HCT116 (cell line): ENCODE measurements at regions not wholly inside any gene's neighbourhood (a gene's known extent, or its start where the extent isn't known, plus 50 kb on each side); places are given as distances from the start of the nearest gene placed in this dataset.

Source experiments
- ATAC-seq: fragments of 200-7000 bp; cut with Tn5 transposase; 2 replicates; pipeline ENCODE4 v1.9.1; 2020; ENCODE audit warnings: mild to moderate bottlenecking, moderate library complexity
- BruUV-seq: library from RNA; stranded (reverse); fragments of 400-500 nt; replicated peaks from 2 replicates; lab custom pipeline; 2021; lab: Mats Ljungman, UMichigan
- CTCF ChIA-PET: fragments of 300-600 bp; sonication (Branson Sonifier 250); formaldehyde crosslinking; loops from one replicate; lab custom pipeline; 2021; ENCODE audit warnings: antibody characterized with exemption; lab: Charles Lee
- POLR2A ChIA-PET: fragments of 300-600, 350-600 bp; sonication (Branson Sonifier 250); formaldehyde crosslinking; loops from one replicate; lab custom pipeline; 2021; ENCODE audit warnings: antibody characterized with exemption; lab: Charles Lee
- RAD21 ChIA-PET, 2 experiments: fragments of 300-600 bp; sonication (Branson Sonifier 250); formaldehyde crosslinking; loops; one replicate each; lab custom pipeline; 2023; ENCODE audit warnings: low total read pairs in 2 of 2; ENCODE audit not compliant: uncharacterized antibody in 2 of 2, unreplicated experiment in 2 of 2, low non-redundant PET in 1 of 2; lab: Charles Lee
- DNase-seq: peaks from one replicate; pipeline ENCODE4 v3.0.0-alpha.2; 2010; ENCODE audit warnings: low read depth, low spot score
- H2AFZ ChIP-seq: fragments of 200-600 bp; shearing (Covaris generic), sonication (generic); 2 replicates; pipeline ENCODE4 v1.6.1; 2017; ENCODE audit warnings: low read depth, mixed run types, mixed read lengths, antibody characterized with exemption, low read length; ENCODE audit not compliant: poor library complexity, severe bottlenecking
- H3K27ac ChIP-seq: 2 replicates; pipeline ENCODE4 v1.5.1; 2012; ENCODE audit warnings: low read depth, low read length
- H3K27me3 ChIP-seq: fragments of 200-600 bp; sonication (generic); 2 replicates; pipeline ENCODE4 v1.6.1; 2016; ENCODE audit warnings: mixed run types, low read length, mixed read lengths; ENCODE audit not compliant: insufficient read depth
- H3K36me3 ChIP-seq, 2 experiments: fragments of 200-500 bp in 1 of 2; fragments of 200-600 bp in 1 of 2; sonication (Bioruptor generic) in 1 of 2; sonication (generic) in 1 of 2; 2 replicates each; pipeline versions ENCODE4 v1.5.1 to v1.6.1; 2014 to 2016; ENCODE audit warnings: low read length in 2 of 2, inconsistent platforms in 1 of 2, mixed read lengths in 1 of 2, mixed run types in 1 of 2; ENCODE audit not compliant: insufficient read depth in 2 of 2, control insufficient read depth in 1 of 2
- H3K4me1 ChIP-seq, 2 experiments: fragments of 200-600 bp in 1 of 2; sonication (generic) in 1 of 2; 2 replicates each; pipeline versions ENCODE4 v1.5.1 to v1.6.1; 2012 to 2017; ENCODE audit warnings: low read length in 2 of 2, inconsistent platforms in 1 of 2, mild to moderate bottlenecking in 1 of 2, mixed read lengths in 1 of 2, mixed run types in 1 of 2, moderate library complexity in 1 of 2; ENCODE audit not compliant: insufficient read depth in 2 of 2, control insufficient read depth in 1 of 2
- H3K4me2 ChIP-seq: fragments of 200-600 bp; sonication (generic); 2 replicates; pipeline ENCODE4 v1.6.1; 2017; ENCODE audit warnings: mixed run types, low read length, mixed read lengths
- H3K4me3 ChIP-seq, 2 experiments: fragments of 200-600 bp in 1 of 2; sonication (generic) in 1 of 2; replicated peaks in 1 of 2; 2 replicates each; pipeline ENCODE4 v1.5.1; 2011 to 2016; ENCODE audit warnings: low read length in 2 of 2, control low read depth in 1 of 2, low read depth in 1 of 2, mild to moderate bottlenecking in 1 of 2, mixed read lengths in 1 of 2, mixed run types in 1 of 2
- H3K79me2 ChIP-seq: fragments of 200-600 bp; sonication (generic); 2 replicates; pipeline ENCODE4 v1.6.1; 2017; ENCODE audit warnings: mild to moderate bottlenecking, mixed run types, low read length, moderate library complexity, mixed read lengths; ENCODE audit not compliant: insufficient read depth
- H3K9ac ChIP-seq: fragments of 200-600 bp; sonication (generic); 2 replicates; pipeline ENCODE4 v1.6.1; 2016; ENCODE audit warnings: low read length, mixed read lengths
- H3K9me2 ChIP-seq: fragments of 200-600 bp; sonication (generic), shearing (Covaris generic); 2 replicates; pipeline ENCODE4 v1.6.1; 2017; ENCODE audit warnings: mixed run types, mild to moderate bottlenecking, moderate library complexity; ENCODE audit not compliant: insufficient read depth
- H3K9me3 ChIP-seq, 2 experiments: fragments of 200-500 bp in 1 of 2; fragments of 200-600 bp in 1 of 2; sonication (Bioruptor generic) in 1 of 2; sonication (generic) in 1 of 2; 2 replicates each; pipeline ENCODE4 v1.6.1; 2014 to 2017; ENCODE audit warnings: low read length in 2 of 2, mixed read lengths in 2 of 2, inconsistent platforms in 1 of 2, low read depth in 1 of 2, mild to moderate bottlenecking in 1 of 2, mixed run types in 1 of 2, moderate library complexity in 1 of 2; ENCODE audit not compliant: control insufficient read depth in 1 of 2, insufficient read depth in 1 of 2
- H4K20me1 ChIP-seq: fragments of 200-600 bp; sonication (generic), shearing (Covaris generic); 2 replicates; pipeline ENCODE4 v1.6.1; 2017; ENCODE audit warnings: mixed run types, mild to moderate bottlenecking, moderate library complexity; ENCODE audit not compliant: insufficient read depth
- CEBPB ChIP-seq: IDR thresholded peaks from 2 replicates; pipeline ENCODE4 v1.6.1; 2012; ENCODE audit warnings: low read depth
- CTCF ChIP-seq, 3 experiments: fragments of 200-600 bp in 1 of 3; sonication (generic) in 1 of 3; IDR thresholded peaks in 2 of 3; conservative IDR thresholded peaks in 1 of 3; 2 replicates each; pipeline ENCODE4 v1.5.1; 2012 to 2017; ENCODE audit warnings: low read depth in 2 of 3, low read length in 2 of 3, antibody characterized with exemption in 1 of 3, borderline replicate concordance in 1 of 3, control low read depth in 1 of 3, mild to moderate bottlenecking in 1 of 3, mixed read lengths in 1 of 3, mixed run types in 1 of 3, moderate library complexity in 1 of 3; ENCODE audit not compliant: insufficient read depth in 1 of 3
- EGR1 ChIP-seq: IDR thresholded peaks from 2 replicates; pipeline ENCODE4 v1.6.1; 2012; ENCODE audit warnings: low read depth
- ELF1 ChIP-seq: IDR thresholded peaks from 2 replicates; pipeline ENCODE4 v1.6.1; 2012; ENCODE audit warnings: low read depth, borderline replicate concordance
- EZH2 ChIP-seq: fragments of 200-600 bp; sonication (generic); IDR thresholded peaks from 2 replicates; pipeline ENCODE4 v1.6.1; 2017; ENCODE audit warnings: antibody characterized with exemption, mixed run types
- EZH2phosphoT487 ChIP-seq: fragments of 200-600 bp; IDR thresholded peaks from 2 replicates; pipeline ENCODE4 v1.6.1; 2018; ENCODE audit warnings: antibody characterized with exemption, borderline replicate concordance
- FOSL1 ChIP-seq: IDR thresholded peaks from 2 replicates; pipeline ENCODE4 v1.6.1; 2012; ENCODE audit warnings: low read depth
- MAX ChIP-seq: IDR thresholded peaks from 2 replicates; pipeline ENCODE4 v1.6.1; 2012
- POLR2A ChIP-seq: IDR thresholded peaks from 2 replicates; pipeline ENCODE4 v1.7.0; 2011; ENCODE audit warnings: borderline replicate concordance; ENCODE audit not compliant: insufficient read depth, insufficient read length; ENCODE audit errors: extremely low read depth
- POLR2AphosphoS5 ChIP-seq: IDR thresholded peaks from 2 replicates; pipeline ENCODE4 v1.6.1; 2011; ENCODE audit warnings: mild to moderate bottlenecking, low read depth, low read length, moderate library complexity
- RAD21 ChIP-seq: IDR thresholded peaks from 2 replicates; pipeline ENCODE4 v1.6.1; 2012; ENCODE audit warnings: low read depth, mild to moderate bottlenecking
- REST ChIP-seq: IDR thresholded peaks from 2 replicates; pipeline ENCODE4 v1.6.1; 2012; ENCODE audit warnings: low read depth
- SIN3A ChIP-seq: IDR thresholded peaks from 2 replicates; pipeline ENCODE4 v1.6.1; 2012; ENCODE audit warnings: low read depth
- SP1 ChIP-seq: IDR thresholded peaks from 2 replicates; pipeline ENCODE4 v1.6.1; 2012; ENCODE audit warnings: low read depth
- SRF ChIP-seq: IDR thresholded peaks from 2 replicates; pipeline ENCODE4 v1.6.1; 2012; ENCODE audit warnings: low read depth
- TCF7L2 ChIP-seq: IDR thresholded peaks from 2 replicates; pipeline ENCODE4 v1.7.0; 2011; ENCODE audit warnings: borderline replicate concordance, inconsistent platforms; ENCODE audit not compliant: insufficient read depth, insufficient read length; ENCODE audit errors: extremely low read depth
- YY1 ChIP-seq: IDR thresholded peaks from 2 replicates; pipeline ENCODE4 v1.6.1; 2011; ENCODE audit warnings: low read length, low read depth, moderate library complexity, mild to moderate bottlenecking; ENCODE audit not compliant: insufficient replicate concordance; ENCODE audit errors: extremely low read depth
- ZBTB33 ChIP-seq: IDR thresholded peaks from 2 replicates; pipeline ENCODE4 v1.6.1; 2011; ENCODE audit warnings: mild to moderate bottlenecking, low read length, moderate library complexity; ENCODE audit not compliant: insufficient replicate concordance; ENCODE audit errors: extremely low read depth
- ZFX ChIP-seq: fragments of 450-650 bp; IDR thresholded peaks from 2 replicates; pipeline ENCODE4 v1.6.1; 2017
- ZNF274 ChIP-seq: fragments of 200-500 bp; sonication (Bioruptor generic); IDR thresholded peaks from 2 replicates; pipeline ENCODE4 v1.6.1; 2014; ENCODE audit warnings: mild to moderate bottlenecking, low read depth, low read length, inconsistent platforms
- intact Hi-C: fragments of 100-400 bp; cut with micrococcal nuclease; formaldehyde crosslinking; loops from 2 replicates; pipeline ENCODE4 v1.10.0; 2022

DNA sequence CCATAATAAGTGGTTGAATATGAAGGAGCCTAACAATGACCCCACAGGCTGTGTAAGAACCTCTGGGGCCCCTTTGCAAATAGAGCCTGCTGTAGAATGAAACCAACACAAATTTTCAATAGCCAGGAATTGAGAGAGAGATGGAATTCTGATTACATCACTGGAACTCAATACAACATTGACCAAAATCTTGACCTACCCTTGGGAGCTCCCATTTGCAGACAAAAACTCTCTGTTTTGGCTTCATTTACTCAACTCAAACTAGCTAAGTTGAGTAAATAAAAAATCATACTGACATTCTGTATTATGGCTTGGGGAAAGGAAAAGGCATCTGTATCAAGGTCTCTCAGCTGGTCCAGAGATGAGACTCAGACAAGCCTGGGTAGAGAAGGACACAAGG lies 91.0 kb downstream of the TBX3 start:
- no TSS peak for BruUV-seq
- intact Hi-C loops, result no loop called here

More for the DNA sequence above, 91.0 kb downstream of the TBX3 start:
- no peak overlapping the region for H3K4me2 ChIP-seq
- H3K9ac ChIP-seq, result no peak overlapping the region
- H3K4me1 ChIP-seq, result no peaks in the 10 kb centered on the region
- ChIA-PET CTCF (no interaction called here), POLR2A (no interaction called here), RAD21 (no interaction called here)
- H3K27ac ChIP-seq, result no peak overlapping the region
- no peak overlapping the region for H2AFZ ChIP-seq
- no peak overlapping the region for H3K4me3 ChIP-seq
- H3K27me3 ChIP-seq, result no peaks in the 10 kb centered on the region
- H3K36me3 ChIP-seq, result no peaks in the 10 kb centered on the region
- TF ChIP-seq CTCF (IDR thresholded peaks at IDR 0.05 in 2 of 3, conservative IDR thresholded peaks at IDR 0.05 in 1 of 3; ENCODE audit: borderline replicate concordance in 1 of 3, insufficient read depth in 1 of 3, low read depth in 2 of 3, low read length in 2 of 3) (no peak), REST (no peak), EZH2phosphoT487 (no peak), ZBTB33 (no peak), SIN3A (no peak), ZNF274 (no peak), FOSL1 (no peak), POLR2AphosphoS5 (no peak), RAD21 (no peak), CEBPB (no peak), ELF1 (no peak), MAX (no peak), SP1 (no peak), EGR1 (no peak), SRF (no peak), TCF7L2 (no peak), POLR2A (no peak), EZH2 (no peak), ZFX (no peak), YY1 (no peak)
- no peak for ATAC-seq
- DNase-seq, result no peak
- no peaks in the 10 kb centered on the region for H4K20me1 ChIP-seq
- H3K9me3 ChIP-seq, result no peaks in the 10 kb centered on the region
- no peaks in the 10 kb centered on the region for H3K9me2 ChIP-seq
- no peaks in the 10 kb centered on the region for H3K79me2 ChIP-seq
